BLaER1 treated with 17β-estradiol and CSF1 and Interleukin-3, amounts not matched to agents 10 nM and 100 nM (cell line): ENCODE measurements at regions not wholly inside any gene's neighbourhood (a gene's known extent, or its start where the extent isn't known, plus 50 kb on each side); places are given as distances from the start of the nearest gene placed in this dataset.

ENCODE experiments used
- H3K27ac ChIP-seq, 11 experiments: shearing (Covaris generic); formaldehyde crosslinking; 2 replicates each; pipeline ENCODE4 v1.8.1; 2022
- H3K27me3 ChIP-seq, 11 experiments: shearing (Covaris generic); formaldehyde crosslinking; 2 replicates each; pipeline ENCODE4 v1.8.1; 2022
- H3K36me3 ChIP-seq, 11 experiments: shearing (Covaris generic); formaldehyde crosslinking; 2 replicates each; pipeline ENCODE4 v1.8.1; 2022
- H3K4me1 ChIP-seq, 10 experiments: shearing (Covaris generic); formaldehyde crosslinking; 2 replicates each; pipeline ENCODE4 v1.8.1; 2022
- H3K4me2 ChIP-seq, 11 experiments: shearing (Covaris generic); formaldehyde crosslinking; 2 replicates each; pipeline ENCODE4 v1.8.1; 2022
- H3K4me3 ChIP-seq, 10 experiments: shearing (Covaris generic); formaldehyde crosslinking; 2 replicates each; pipeline ENCODE4 v1.8.1; 2022
- H3K9ac ChIP-seq, 11 experiments: shearing (Covaris generic); formaldehyde crosslinking; 2 replicates each; pipeline ENCODE4 v1.8.1; 2022
- H3K9me3 ChIP-seq, 11 experiments: shearing (Covaris generic); formaldehyde crosslinking; replicated peaks in 1 of 11; 2 replicates each; pipeline ENCODE4 v1.8.1; 2022
- H4K20me1 ChIP-seq, 11 experiments: shearing (Covaris generic); formaldehyde crosslinking; 2 replicates each; pipeline ENCODE4 v1.8.1; 2022
- Cebpa-rat ChIP-seq, 11 experiments: shearing (Covaris generic); IDR thresholded peaks; 2 replicates each; pipeline ENCODE4 v1.8.1; 2022

DNA sequence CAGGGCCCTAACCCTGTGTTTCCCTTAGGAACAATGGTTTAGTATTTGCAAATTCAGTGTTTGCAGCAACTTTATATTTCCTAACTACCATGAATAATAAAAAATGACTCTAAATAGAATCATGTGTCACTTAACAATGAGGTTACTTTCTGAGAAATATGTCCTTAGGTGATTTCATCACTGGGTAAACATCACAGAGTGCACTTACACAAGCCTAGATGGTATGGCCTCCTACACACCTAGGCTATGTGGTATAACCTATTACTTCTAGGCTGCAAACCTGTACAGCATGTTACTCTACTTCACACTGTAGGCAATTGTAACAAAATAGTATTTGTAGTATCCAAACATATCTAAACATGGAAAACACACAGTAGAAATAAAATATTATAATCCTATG is 1174.6 kb upstream of the LRRTM3 start:
- no peaks in the 10 kb centered on the region for H3K9me3 ChIP-seq
- no peaks in the 10 kb centered on the region for H4K20me1 ChIP-seq
- H3K27me3 ChIP-seq = no peaks in the 10 kb centered on the region
- no peak overlapping the region for H3K4me2 ChIP-seq
- H3K4me3 ChIP-seq = no peak overlapping the region
- H3K4me1 ChIP-seq = no peaks in the 10 kb centered on the region
- H3K9ac ChIP-seq = no peak overlapping the region
- no peak for TF ChIP-seq Cebpa-rat (IDR thresholded peaks at IDR 0.05)
- H3K27ac ChIP-seq = no peak overlapping the region
- no peaks in the 10 kb centered on the region for H3K36me3 ChIP-seq

- no peak overlapping the region for H3K27ac ChIP-seq
- TF ChIP-seq Cebpa-rat (IDR thresholded peaks at IDR 0.05) = no peak
- H3K4me3 ChIP-seq = no peak overlapping the region
- no peaks in the 10 kb centered on the region for H3K4me1 ChIP-seq
- no peaks in the 10 kb centered on the region for H3K27me3 ChIP-seq
- H3K9ac ChIP-seq = no peak overlapping the region
- H4K20me1 ChIP-seq = no peaks in the 10 kb centered on the region
- H3K9me3 ChIP-seq = no peaks in the 10 kb centered on the region
- no peak overlapping the region for H3K4me2 ChIP-seq
- no peaks in the 10 kb centered on the region for H3K36me3 ChIP-seq
Measured at GRCh38 chr10:65751896-65752295, 1173.9 kb upstream of the LRRTM3 start.

DNA sequence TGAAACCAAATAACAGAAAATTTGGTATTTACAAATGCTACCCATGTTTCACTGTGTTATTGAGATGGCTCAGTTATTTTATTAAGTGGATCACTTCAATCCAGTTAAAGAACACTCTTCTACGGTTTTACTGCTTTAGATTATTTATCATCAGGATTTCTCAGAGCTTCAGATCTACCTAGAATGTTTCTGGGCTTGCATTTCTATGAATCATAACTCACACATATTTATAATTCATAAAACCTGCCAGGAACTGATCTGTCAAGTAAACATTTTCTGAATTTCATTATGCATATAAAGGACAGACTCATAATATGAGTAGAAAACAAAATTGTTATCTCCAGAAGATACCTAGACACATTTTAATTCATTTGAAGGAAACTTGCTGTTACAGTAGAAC is 1172.3 kb upstream of the LRRTM3 start:
- Histone ChIP-seq H3K36me3 (no peaks in the 10 kb centered on the region), H3K4me3 (no peak overlapping the region), H4K20me1 (no peaks in the 10 kb centered on the region), H3K4me2 (no peak overlapping the region), H3K27me3 (no peaks in the 10 kb centered on the region), H3K27ac (no peak overlapping the region), H3K9me3 (no peaks in the 10 kb centered on the region), H3K9ac (no peak overlapping the region), H3K4me1 (no peaks in the 10 kb centered on the region)
- TF ChIP-seq Cebpa-rat (IDR thresholded peaks at IDR 0.05) = no peak

DNA sequence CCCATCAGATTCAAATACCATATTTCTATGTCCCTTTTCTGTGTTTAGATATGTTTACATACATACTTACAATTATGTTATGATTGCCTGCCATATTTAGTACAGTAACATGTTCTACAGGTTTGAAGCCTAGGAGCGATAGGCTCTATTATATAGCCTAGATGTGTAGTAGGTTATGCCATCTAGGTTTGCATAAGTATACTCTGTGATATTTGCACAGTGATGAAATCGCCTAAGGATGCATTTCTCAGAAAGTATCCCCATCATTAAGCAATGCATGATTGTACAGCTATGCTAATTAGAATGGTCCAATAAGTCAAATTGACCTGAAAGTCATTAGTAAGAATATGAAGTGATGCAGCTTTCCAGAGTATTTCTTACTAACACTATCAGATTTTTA is 1171.7 kb upstream of the LRRTM3 start:
- Histone ChIP-seq H3K27me3 (no peaks in the 10 kb centered on the region), H3K36me3 (no peaks in the 10 kb centered on the region), H3K27ac (no peak overlapping the region), H3K4me3 (no peak overlapping the region), H3K4me1 (no peaks in the 10 kb centered on the region), H3K9ac (no peak overlapping the region), H3K4me2 (no peak overlapping the region), H4K20me1 (no peaks in the 10 kb centered on the region), H3K9me3 (no peaks in the 10 kb centered on the region)
- no peak for TF ChIP-seq Cebpa-rat (IDR thresholded peaks at IDR 0.05)

DNA sequence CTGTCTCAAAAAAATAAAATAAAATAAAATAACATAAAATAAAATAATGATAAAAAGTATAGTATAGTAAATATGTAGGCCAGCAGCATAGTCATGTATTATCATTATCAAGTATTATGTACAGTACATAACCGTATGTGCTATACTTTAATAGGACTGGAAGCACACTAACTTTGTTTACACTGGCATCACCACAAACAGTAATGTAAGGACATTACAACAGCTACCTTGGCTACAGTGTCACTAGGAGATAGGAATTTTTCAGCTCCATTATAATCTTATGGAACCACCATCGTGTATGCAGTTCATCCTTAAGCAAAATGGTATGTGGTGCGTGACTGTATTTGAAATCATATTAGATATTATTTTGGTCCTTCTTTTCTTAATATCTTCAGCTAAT is 1163.5 kb upstream of the LRRTM3 start:
- no peak overlapping the region for H3K9ac ChIP-seq
- no peaks in the 10 kb centered on the region for H3K9me3 ChIP-seq
- no peaks in the 10 kb centered on the region for H3K36me3 ChIP-seq
- no peak for TF ChIP-seq Cebpa-rat (IDR thresholded peaks at IDR 0.05)
- H3K27ac ChIP-seq = no peak overlapping the region
- H3K4me2 ChIP-seq = no peak overlapping the region
- H3K4me3 ChIP-seq = no peak overlapping the region
- H3K27me3 ChIP-seq = no peaks in the 10 kb centered on the region
- H3K4me1 ChIP-seq = no peaks in the 10 kb centered on the region
- H4K20me1 ChIP-seq = no peaks in the 10 kb centered on the region

- no peaks in the 10 kb centered on the region for H4K20me1 ChIP-seq
- TF ChIP-seq Cebpa-rat (IDR thresholded peaks at IDR 0.05) = no peak
- no peak overlapping the region for H3K9ac ChIP-seq
- no peaks in the 10 kb centered on the region for H3K4me1 ChIP-seq
- H3K4me3 ChIP-seq = no peak overlapping the region
- H3K27ac ChIP-seq = no peak overlapping the region
- no peak overlapping the region for H3K4me2 ChIP-seq
- H3K36me3 ChIP-seq = no peaks in the 10 kb centered on the region
- H3K9me3 ChIP-seq = no peaks in the 10 kb centered on the region
- no peaks in the 10 kb centered on the region for H3K27me3 ChIP-seq
Measured at GRCh38 chr10:65765006-65765541, 1160.8 kb upstream of the LRRTM3 start.

DNA sequence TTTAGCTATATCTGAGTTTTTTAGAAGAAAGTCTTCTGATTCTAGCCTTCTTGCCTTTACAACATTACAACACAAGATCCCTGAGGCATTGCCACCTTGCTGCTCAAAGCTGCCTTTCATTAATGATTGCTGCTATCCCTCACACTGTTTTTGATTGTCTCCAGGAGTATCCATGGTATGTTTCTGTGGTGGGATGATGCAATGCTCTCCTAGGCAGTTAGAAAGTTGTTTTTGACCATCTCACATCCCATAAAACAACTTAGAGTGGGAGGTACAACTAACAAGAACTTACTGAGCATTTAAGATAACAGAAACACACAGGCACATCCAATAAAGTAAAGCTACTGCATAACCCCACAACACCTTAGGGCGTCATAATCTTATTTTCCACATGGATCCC is 1156.0 kb upstream of the LRRTM3 start:
- Histone ChIP-seq H3K9ac (no peak overlapping the region), H3K4me2 (no peak overlapping the region), H3K4me3 (no peak overlapping the region), H3K36me3 (no peaks in the 10 kb centered on the region), H3K4me1 (no peaks in the 10 kb centered on the region), H3K27me3 (no peaks in the 10 kb centered on the region), H3K27ac (no peak overlapping the region), H3K9me3 (peaks cover 0 to 14% (median 0%) of the 10 kb centered on the region in 11 experiments; a peak in 6 of 22 replicates), H4K20me1 (no peaks in the 10 kb centered on the region)
- TF ChIP-seq Cebpa-rat (IDR thresholded peaks at IDR 0.05) = no peak

- no peaks in the 10 kb centered on the region for H3K4me1 ChIP-seq
- H3K27ac ChIP-seq = no peak overlapping the region
- no peak overlapping the region for H3K4me3 ChIP-seq
Measured at GRCh38 chr10:65778753-65779152, 1147.1 kb upstream of the LRRTM3 start.

DNA sequence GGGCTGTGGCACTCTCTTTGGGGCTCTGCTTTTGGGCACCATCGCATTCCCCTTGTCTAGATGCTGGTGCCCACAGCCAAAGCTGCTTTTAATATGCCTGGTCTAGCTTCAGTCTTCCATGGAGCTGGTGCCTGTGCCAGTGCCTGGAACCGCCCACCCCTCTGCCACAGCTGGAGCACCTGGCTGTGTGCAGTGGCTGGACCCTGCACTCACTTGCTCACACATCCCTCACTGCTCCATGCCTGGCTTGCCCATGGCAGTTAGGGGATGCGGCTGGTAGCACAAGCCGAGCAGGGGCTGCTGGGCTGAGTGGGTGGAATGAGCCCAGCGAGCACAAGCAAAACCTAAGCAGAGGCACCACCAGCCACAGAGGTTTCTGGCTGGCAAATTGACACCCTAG is 1145.9 kb upstream of the LRRTM3 start:
- no peaks in the 10 kb centered on the region for H3K36me3 ChIP-seq
- peaks cover 0 to 7% (median 0%) of the 10 kb centered on the region in 11 experiments; a peak in 3 of 22 replicates for H3K9me3 ChIP-seq
- no peak overlapping the region for H3K9ac ChIP-seq
- no peaks in the 10 kb centered on the region for H3K4me1 ChIP-seq
- H3K27ac ChIP-seq = no peak overlapping the region
- no peak overlapping the region for H3K4me3 ChIP-seq
- H4K20me1 ChIP-seq = no peaks in the 10 kb centered on the region
- H3K27me3 ChIP-seq = no peaks in the 10 kb centered on the region
- no peak overlapping the region for H3K4me2 ChIP-seq
- TF ChIP-seq Cebpa-rat (IDR thresholded peaks at IDR 0.05) = no peak

More at GRCh38 chr10:65778753-65779152, 1147.1 kb upstream of the LRRTM3 start:
- Histone ChIP-seq H3K4me2 (no peak overlapping the region), H4K20me1 (no peaks in the 10 kb centered on the region), H3K27me3 (no peaks in the 10 kb centered on the region), H3K9ac (no peak overlapping the region), H3K9me3 (peaks cover 0 to 7% (median 0%) of the 10 kb centered on the region in 11 experiments; a peak in 3 of 22 replicates), H3K36me3 (no peaks in the 10 kb centered on the region)
- no peak for TF ChIP-seq Cebpa-rat (IDR thresholded peaks at IDR 0.05)

- Histone ChIP-seq H3K4me1 (no peaks in the 10 kb centered on the region), H3K36me3 (no peaks in the 10 kb centered on the region), H3K27ac (no peak overlapping the region), H4K20me1 (no peaks in the 10 kb centered on the region), H3K4me3 (no peak overlapping the region), H3K4me2 (no peak overlapping the region), H3K9me3 (no peaks in the 10 kb centered on the region), H3K27me3 (no peaks in the 10 kb centered on the region), H3K9ac (no peak overlapping the region)
- no peak for TF ChIP-seq Cebpa-rat (IDR thresholded peaks at IDR 0.05)
Measured at GRCh38 chr10:65786279-65786678, 1139.6 kb upstream of the LRRTM3 start.
